ENCODE measurements at regions not wholly inside any gene's neighbourhood (a gene's known extent, or its start where the extent isn't known, plus 50 kb on each side); places are given as distances from the start of the nearest gene placed in this dataset.

DNA sequence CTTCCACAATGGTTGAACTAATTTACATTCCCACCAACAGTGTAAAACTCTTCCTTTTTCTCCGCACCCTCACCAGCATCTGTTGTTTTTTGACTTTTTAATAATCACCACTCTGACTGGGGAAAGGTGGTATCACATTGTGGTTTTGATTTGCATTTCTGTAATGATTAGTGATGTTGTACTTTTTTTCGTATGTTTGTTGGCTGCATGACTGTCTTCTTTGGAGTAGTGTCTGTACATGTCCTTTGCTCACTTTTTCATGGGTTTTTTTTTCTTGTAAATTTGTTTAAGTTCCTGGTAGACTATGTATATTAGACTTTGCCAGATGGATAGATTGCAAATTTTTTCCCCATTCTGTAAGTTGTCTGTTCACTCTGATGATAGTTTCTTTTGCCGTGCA lies 574.8 kb downstream of the KCNJ3 start:
- TF ChIP-seq POLR2A (IDR thresholded peaks at IDR 0.05): no peak
- TF ChIP-seq, protein P1, sequence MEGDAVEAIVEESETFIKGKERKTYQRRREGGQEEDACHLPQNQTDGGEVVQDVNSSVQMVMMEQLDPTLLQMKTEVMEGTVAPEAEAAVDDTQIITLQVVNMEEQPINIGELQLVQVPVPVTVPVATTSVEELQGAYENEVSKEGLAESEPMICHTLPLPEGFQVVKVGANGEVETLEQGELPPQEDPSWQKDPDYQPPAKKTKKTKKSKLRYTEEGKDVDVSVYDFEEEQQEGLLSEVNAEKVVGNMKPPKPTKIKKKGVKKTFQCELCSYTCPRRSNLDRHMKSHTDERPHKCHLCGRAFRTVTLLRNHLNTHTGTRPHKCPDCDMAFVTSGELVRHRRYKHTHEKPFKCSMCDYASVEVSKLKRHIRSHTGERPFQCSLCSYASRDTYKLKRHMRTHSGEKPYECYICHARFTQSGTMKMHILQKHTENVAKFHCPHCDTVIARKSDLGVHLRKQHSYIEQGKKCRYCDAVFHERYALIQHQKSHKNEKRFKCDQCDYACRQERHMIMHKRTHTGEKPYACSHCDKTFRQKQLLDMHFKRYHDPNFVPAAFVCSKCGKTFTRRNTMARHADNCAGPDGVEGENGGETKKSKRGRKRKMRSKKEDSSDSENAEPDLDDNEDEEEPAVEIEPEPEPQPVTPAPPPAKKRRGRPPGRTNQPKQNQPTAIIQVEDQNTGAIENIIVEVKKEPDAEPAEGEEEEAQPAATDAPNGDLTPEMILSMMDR (IDR thresholded peaks at IDR 0.05): no peak
